Thyroid gland (tissue), 4 donors: ENCODE measurements at regions not wholly inside any gene's neighbourhood (a gene's known extent, or its start where the extent isn't known, plus 50 kb on each side); places are given as distances from the start of the nearest gene placed in this dataset.

ENCODE experiments used
- DNase-seq, 2 donors: peaks; one replicate each; pipeline ENCODE4 v3.0.0-alpha.2; 2019
- H3K27ac ChIP-seq, 3 donors: fragments of 200-600 bp; sonication (generic); 1 replicate in 2 of 3; 2 replicates in 1 of 3; pipeline ENCODE4 v1.5.1; 2016 to 2019; ENCODE audit warnings: mild to moderate bottlenecking in 1 of 3, moderate library complexity in 1 of 3
- H3K27me3 ChIP-seq: fragments of 200-600 bp; sonication (generic); one replicate; pipeline ENCODE4 v1.5.1; 2019
- H3K36me3 ChIP-seq, 2 donors: fragments of 200-600 bp; sonication (generic); one replicate each; pipeline ENCODE4 v1.5.1; 2016 to 2019
- H3K4me1 ChIP-seq, 2 donors: fragments of 200-600 bp; sonication (generic); one replicate each; pipeline ENCODE4 v1.5.1; 2017 to 2019
- H3K4me3 ChIP-seq, 3 donors: fragments of 200-600 bp; sonication (generic); replicated peaks in 1 of 3; 1 replicate in 2 of 3; 2 replicates in 1 of 3; pipeline ENCODE4 v1.5.1; 2016; ENCODE audit warnings: mild to moderate bottlenecking in 1 of 3
- H3K9me3 ChIP-seq: fragments of 200-600 bp; sonication (generic); one replicate; pipeline ENCODE4 v1.5.1; 2017
- CTCF ChIP-seq, 6 experiments: fragments of 200-600 bp in 3 of 6; fragments of 450-650 bp in 3 of 6; sonication (generic) in 3 of 6; IDR thresholded peaks; one replicate each; pipeline ENCODE4 v1.5.1; 2016 to 2019; ENCODE audit warnings: antibody characterized with exemption in 6 of 6, mild to moderate bottlenecking in 2 of 6, inconsistent platforms in 1 of 6, moderate library complexity in 1 of 6
- POLR2A ChIP-seq, 2 donors: fragments of 450-650 bp; IDR thresholded peaks; one replicate each; pipeline ENCODE4 v1.6.1; 2017; ENCODE audit warnings: antibody characterized with exemption in 2 of 2, mild to moderate bottlenecking in 2 of 2, moderate library complexity in 1 of 2
- WGBS, 2 donors: methylation state at CpG; one replicate each; pipeline ENCODE4 v1.1.5; 2017; 5-methylcytosine and 5-hydroxymethylcytosine counted together
- intact Hi-C: fragments of 100-400 bp; cut with DNase I; formaldehyde crosslinking; loops from one replicate; pipeline ENCODE4 v1.15.1; 2023

- 41 to 57% methylated on average over 2 of the region's 2 CpGs for WGBS, 2 donors
Observed at GRCh38 chr3:153911116-153911515, 210.1 kb upstream of the ARHGEF26 start.

GRCh38 chr3:153919773-153920172 lies 201.4 kb upstream of the ARHGEF26 start:
- TF ChIP-seq POLR2A (IDR thresholded peaks at IDR 0.05), result no peak
- TF ChIP-seq CTCF (IDR thresholded peaks at IDR 0.05), result no peak
- no peaks in the 10 kb centered on the region for H3K27me3 ChIP-seq
- no peak overlapping the region for H3K27ac ChIP-seq
- H3K4me1 ChIP-seq, result no peaks in the 10 kb centered on the region
- no peaks in the 10 kb centered on the region for H3K36me3 ChIP-seq
- DNase-seq, result no peak
- intact Hi-C loops, result no loop called here
- no peak overlapping the region for H3K4me3 ChIP-seq
- H3K9me3 ChIP-seq, result no peaks in the 10 kb centered on the region
- WGBS, 2 donors, result 85 to 86% methylated on average over 1 of the region's 1 CpG

More at GRCh38 chr3:153911116-153911515, 210.1 kb upstream of the ARHGEF26 start:
- Histone ChIP-seq H3K4me3 (no peak overlapping the region), H3K36me3 (no peaks in the 10 kb centered on the region), H3K4me1 (peaks cover 3 to 9% of the 10 kb centered on the region in 2 donors), H3K27me3 (no peaks in the 10 kb centered on the region), H3K9me3 (no peaks in the 10 kb centered on the region), H3K27ac (no peak overlapping the region)
- intact Hi-C loops, result no loop called here
- peak; percentile 18 to 25 for DNase-seq
- no peak for TF ChIP-seq POLR2A (IDR thresholded peaks at IDR 0.05)
- no peak for TF ChIP-seq CTCF (IDR thresholded peaks at IDR 0.05)

- TF ChIP-seq CTCF (IDR thresholded peaks at IDR 0.05), result no peak
- no peak for TF ChIP-seq POLR2A (IDR thresholded peaks at IDR 0.05)
- Histone ChIP-seq H3K4me3 (no peak overlapping the region), H3K27me3 (no peaks in the 10 kb centered on the region), H3K36me3 (no peaks in the 10 kb centered on the region), H3K9me3 (no peaks in the 10 kb centered on the region), H3K4me1 (no peaks in the 10 kb centered on the region), H3K27ac (no peak overlapping the region)
- intact Hi-C loops, result no loop called here
- DNase-seq, result no peak
Observed at GRCh38 chr3:153921826-153922225, 199.4 kb upstream of the ARHGEF26 start.

DNA sequence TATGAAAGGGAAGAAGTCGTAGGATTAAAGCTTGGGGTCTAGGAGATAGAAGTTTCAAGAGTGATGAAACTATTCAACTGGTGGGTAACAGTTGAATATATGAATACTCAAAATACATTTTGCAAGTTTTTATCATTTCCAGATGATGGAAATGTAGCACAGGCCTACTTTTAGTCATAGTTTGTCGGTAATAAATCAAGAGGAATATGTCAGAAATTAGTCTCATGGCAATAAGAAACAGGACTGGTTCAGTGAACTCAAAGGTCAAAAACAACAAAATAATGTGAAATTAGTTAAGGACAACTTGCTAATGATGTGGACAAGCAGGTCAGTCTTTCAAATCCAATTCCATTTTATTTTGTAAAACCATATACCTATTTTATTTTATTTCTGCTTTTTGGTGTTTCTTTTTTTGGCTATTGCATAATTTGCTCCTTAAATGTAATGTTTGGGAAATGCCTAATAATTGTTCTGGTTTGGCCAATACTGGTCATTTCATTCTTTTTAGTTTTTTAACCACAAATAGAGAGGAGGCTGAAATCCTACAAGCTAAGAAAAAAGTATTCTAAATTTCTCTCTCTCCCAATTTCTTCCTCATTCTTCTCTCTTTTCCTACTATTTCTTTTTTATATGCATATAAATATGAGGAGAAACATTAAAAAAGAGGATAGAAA lies 195.2 kb upstream of the ARHGEF26 start:
- no peak overlapping the region for H3K27ac ChIP-seq
- H3K27me3 ChIP-seq, result no peaks in the 10 kb centered on the region
- TF ChIP-seq POLR2A (IDR thresholded peaks at IDR 0.05), result no peak
- no peak for TF ChIP-seq CTCF (IDR thresholded peaks at IDR 0.05)
- H3K9me3 ChIP-seq, result no peaks in the 10 kb centered on the region
- no peak overlapping the region for H3K4me3 ChIP-seq
- no peaks in the 10 kb centered on the region for H3K4me1 ChIP-seq
- intact Hi-C loops, result no loop called here
- WGBS, 2 donors, result 83 to 86% methylated on average over 2 of the region's 2 CpGs
- no peaks in the 10 kb centered on the region for H3K36me3 ChIP-seq
- no peak for DNase-seq

DNA sequence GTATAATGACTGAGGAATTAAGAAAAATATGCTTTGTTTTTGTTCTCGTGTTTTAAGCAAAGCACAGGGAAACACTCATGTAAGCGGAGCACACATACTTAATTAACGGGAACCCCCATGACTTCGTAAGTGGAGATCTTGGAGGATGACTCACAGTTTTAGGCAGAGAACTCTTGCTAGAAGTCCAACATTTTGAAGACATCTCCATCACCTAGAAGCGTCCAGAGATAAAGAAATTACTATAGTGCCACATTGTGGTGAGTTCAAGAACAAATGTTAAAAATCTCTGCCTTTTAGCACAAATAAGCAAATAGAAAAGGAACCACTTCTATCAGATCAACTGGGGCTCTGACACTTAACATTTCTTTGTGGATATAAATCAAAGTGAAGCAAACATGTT lies 194.1 kb upstream of the ARHGEF26 start:
- WGBS, 2 donors, result 52 to 53% methylated on average over 5 of the region's 5 CpGs
- Histone ChIP-seq H3K27me3 (no peaks in the 10 kb centered on the region), H3K4me1 (no peaks in the 10 kb centered on the region), H3K9me3 (no peaks in the 10 kb centered on the region), H3K36me3 (no peaks in the 10 kb centered on the region), H3K27ac (no peak overlapping the region), H3K4me3 (no peak overlapping the region)
- intact Hi-C loops, result no loop called here
- no peak for DNase-seq
- TF ChIP-seq POLR2A (IDR thresholded peaks at IDR 0.05) (no peak), CTCF (IDR thresholded peaks at IDR 0.05) (peak in 3 of 6 experiments; percentile 18 to 38 (median 27))
